IMR-90 (cell line): ENCODE measurements at regions not wholly inside any gene's neighbourhood (a gene's known extent, or its start where the extent isn't known, plus 50 kb on each side); places are given as distances from the start of the nearest gene placed in this dataset.

ENCODE experiments used
- ATAC-seq: fragments of 200-7000 bp; cut with Tn5 transposase; 2 replicates; pipeline ENCODE4 v1.9.1; 2020; ENCODE audit warnings: low read depth, mild to moderate bottlenecking, moderate library complexity
- BruUV-seq: library from RNA; stranded (reverse); fragments of 400-500 nt; replicated peaks from 2 replicates; lab custom pipeline; 2021; lab: Mats Ljungman, UMichigan
- CTCF ChIA-PET: fragments of 300-600 bp; formaldehyde crosslinking; extraction: SDS; loops from one replicate; lab custom pipeline; 2021; ENCODE audit warnings: antibody characterized with exemption; lab: Yijun Ruan, JAX
- POLR2A ChIA-PET: fragments of 300-600 bp; sonication (Branson Sonifier 250); formaldehyde crosslinking; loops from one replicate; lab custom pipeline; 2022; ENCODE audit warnings: antibody characterized with exemption; ENCODE audit not compliant: unreplicated experiment; lab: Charles Lee
- DNase-seq: peaks from one replicate; pipeline ENCODE4 v3.0.0; 2013
- H2AFZ ChIP-seq: replicated peaks from 2 replicates; pipeline ENCODE3; 2013; ENCODE audit warnings: low read length, mild to moderate bottlenecking; ENCODE audit not compliant: poor library complexity
- H2AK5ac ChIP-seq: 2 replicates; pipeline ENCODE4 v1.6.1; 2013; ENCODE audit warnings: low read depth, low read length, inconsistent platforms
- H2AK9ac ChIP-seq: replicated peaks from 2 replicates; pipeline ENCODE3; 2013; ENCODE audit warnings: mild to moderate bottlenecking, low read depth, low read length, moderate library complexity; ENCODE audit not compliant: poor library complexity
- H2BK120ac ChIP-seq: 2 replicates; pipeline ENCODE4 v1.6.1; 2013; ENCODE audit warnings: low read depth, low read length, inconsistent platforms
- H2BK15ac ChIP-seq: 3 replicates; pipeline ENCODE4 v1.6.1; 2013; ENCODE audit warnings: low read depth, low read length, inconsistent platforms
- H2BK20ac ChIP-seq: 2 replicates; pipeline ENCODE4 v1.6.1; 2013; ENCODE audit warnings: low read depth, mild to moderate bottlenecking, inconsistent platforms, low read length, moderate library complexity
- H2BK5ac ChIP-seq: 2 replicates; pipeline ENCODE4 v1.6.1; 2013; ENCODE audit warnings: mild to moderate bottlenecking, low read depth, low read length, inconsistent platforms; ENCODE audit not compliant: poor library complexity, severe bottlenecking
- H3K14ac ChIP-seq: replicated peaks from 2 replicates; pipeline ENCODE4 v1.6.1; 2013; ENCODE audit warnings: low read depth, low read length, inconsistent platforms
- H3K18ac ChIP-seq: 2 replicates; pipeline ENCODE4 v1.6.1; 2013; ENCODE audit warnings: low read depth, low read length, control low read depth
- H3K23ac ChIP-seq: 2 replicates; pipeline ENCODE4 v1.6.1; 2013; ENCODE audit warnings: low read depth, low read length, inconsistent platforms
- H3K27ac ChIP-seq: 2 replicates; pipeline ENCODE4 v1.5.1; 2013; ENCODE audit warnings: mild to moderate bottlenecking, control low read depth, low read length; ENCODE audit not compliant: insufficient read depth
- H3K27me3 ChIP-seq: 2 replicates; pipeline ENCODE4 v1.6.1; 2013; ENCODE audit warnings: low read length; ENCODE audit not compliant: control insufficient read depth, insufficient read depth
- H3K36me3 ChIP-seq: 2 replicates; pipeline ENCODE4 v1.6.1; 2013; ENCODE audit warnings: low read length, mixed read lengths; ENCODE audit not compliant: control insufficient read depth, insufficient read depth
- H3K4ac ChIP-seq: 2 replicates; pipeline ENCODE4 v1.6.1; 2013; ENCODE audit warnings: low read depth, low read length, inconsistent platforms
- H3K4me1 ChIP-seq: 2 replicates; pipeline ENCODE4 v1.6.1; 2013; ENCODE audit warnings: low read length, mixed read lengths; ENCODE audit not compliant: control insufficient read depth, insufficient read depth
- H3K4me2 ChIP-seq: 2 replicates; pipeline ENCODE4 v1.6.1; 2013; ENCODE audit warnings: low read depth, mild to moderate bottlenecking, control low read depth, low read length, moderate library complexity
- H3K4me3 ChIP-seq: 2 replicates; pipeline ENCODE4 v1.5.1; 2013; ENCODE audit warnings: low read depth, mild to moderate bottlenecking, control low read depth, low read length, moderate library complexity; ENCODE audit not compliant: insufficient read depth
- H3K56ac ChIP-seq: 2 replicates; pipeline ENCODE4 v1.6.1; 2013; ENCODE audit warnings: low read length, inconsistent platforms; ENCODE audit not compliant: insufficient read depth; ENCODE audit errors: extremely low read depth
- H3K79me1 ChIP-seq, 2 experiments: 2 replicates each; pipeline ENCODE4 v1.6.1; 2013; ENCODE audit warnings: low read length in 2 of 2, inconsistent platforms in 1 of 2, low read depth in 1 of 2
- H3K9ac ChIP-seq: 2 replicates; pipeline ENCODE4 v1.6.1; 2013; ENCODE audit warnings: low read depth, low read length, control low read depth
- H3K9me1 ChIP-seq: 2 replicates; pipeline ENCODE4 v1.6.1; 2013; ENCODE audit warnings: low read length, inconsistent platforms; ENCODE audit not compliant: insufficient read depth
- H3K9me3 ChIP-seq: 2 replicates; pipeline ENCODE4 v1.6.1; 2013; ENCODE audit warnings: low read length; ENCODE audit not compliant: control insufficient read depth, insufficient read depth
- H4K20me1 ChIP-seq: 2 replicates; pipeline ENCODE4 v1.6.1; 2013; ENCODE audit warnings: low read length, inconsistent platforms; ENCODE audit not compliant: insufficient read depth
- H4K5ac ChIP-seq: 2 replicates; pipeline ENCODE4 v1.6.1; 2013; ENCODE audit warnings: mild to moderate bottlenecking, low read depth, low read length, control low read depth
- H4K8ac ChIP-seq, 2 experiments: 2 replicates each; pipeline ENCODE4 v1.6.1; 2013; ENCODE audit warnings: low read depth in 2 of 2, low read length in 2 of 2, control low read depth in 1 of 2, inconsistent platforms in 1 of 2
- H4K91ac ChIP-seq: 2 replicates; pipeline ENCODE4 v1.6.1; 2013; ENCODE audit warnings: low read depth, low read length, inconsistent platforms; ENCODE audit not compliant: insufficient read depth
- BHLHE40 ChIP-seq: fragments of 150-350 bp; IDR thresholded peaks from 2 replicates; pipeline ENCODE4 v1.6.1; 2016; ENCODE audit warnings: mild to moderate bottlenecking, low read depth, low read length
- CEBPB ChIP-seq: IDR thresholded peaks from 2 replicates; pipeline ENCODE4 v1.6.1; 2012; ENCODE audit warnings: low read depth, low read length, improper control_type of control experiment
- CHD1 ChIP-seq: IDR thresholded peaks from 2 replicates; pipeline ENCODE4 v1.6.1; 2012; ENCODE audit warnings: low read depth, low read length, improper control_type of control experiment
- FOS ChIP-seq: fragments of 150-350 bp; IDR thresholded peaks from 2 replicates; pipeline ENCODE4 v1.6.1; 2016; ENCODE audit warnings: low read depth, low read length
- MAFK ChIP-seq: IDR thresholded peaks from 2 replicates; pipeline ENCODE4 v1.6.1; 2012; ENCODE audit warnings: low read depth, low read length, improper control_type of control experiment
- MAZ ChIP-seq: IDR thresholded peaks from 2 replicates; pipeline ENCODE4 v1.6.1; 2012; ENCODE audit warnings: low read depth, mild to moderate bottlenecking, low read length, improper control_type of control experiment, moderate library complexity, borderline replicate concordance
- MXI1 ChIP-seq: IDR thresholded peaks from 2 replicates; pipeline ENCODE4 v1.6.1; 2012; ENCODE audit warnings: low read depth, mild to moderate bottlenecking, low read length, moderate library complexity, borderline replicate concordance
- NFE2L2 ChIP-seq: fragments of 150-350 bp; IDR thresholded peaks from 2 replicates; pipeline ENCODE4 v1.6.1; 2016; ENCODE audit warnings: low read depth, mild to moderate bottlenecking, low read length
- POLR2A ChIP-seq: IDR thresholded peaks from 2 replicates; pipeline ENCODE4 v1.6.1; 2012; ENCODE audit warnings: mild to moderate bottlenecking, low read depth, low read length
- RAD21 ChIP-seq: IDR thresholded peaks from 2 replicates; pipeline ENCODE4 v1.6.1; 2012; ENCODE audit warnings: low read length, improper control_type of control experiment
- RCOR1 ChIP-seq: IDR thresholded peaks from 2 replicates; pipeline ENCODE4 v1.6.1; 2012; ENCODE audit warnings: mild to moderate bottlenecking, low read length, improper control_type of control experiment; ENCODE audit not compliant: insufficient replicate concordance
- RFX5 ChIP-seq: IDR thresholded peaks from 2 replicates; pipeline ENCODE4 v1.8.0; 2012; ENCODE audit warnings: low read depth, mild to moderate bottlenecking, low read length, moderate library complexity
- SMC3 ChIP-seq: fragments of 150-350 bp; IDR thresholded peaks from 2 replicates; pipeline ENCODE4 v1.6.1; 2016; ENCODE audit warnings: low read depth, mild to moderate bottlenecking, antibody characterized with exemption, low read length, moderate library complexity
- USF2 ChIP-seq: fragments of 150-350 bp; IDR thresholded peaks from 2 replicates; pipeline ENCODE4 v1.6.1; 2017; ENCODE audit warnings: mild to moderate bottlenecking, antibody characterized with exemption, low read length, low read depth
- WGBS, 2 experiments: methylation state at CpG; one replicate each; pipeline versions ENCODE4 v1.1.5 to v1.1.7; 2013; ENCODE audit warnings: missing lambda C conversion rate in 2 of 2; ENCODE audit not compliant: insufficient read length in 1 of 2; ENCODE audit errors: extremely low coverage in 2 of 2; 5-methylcytosine and 5-hydroxymethylcytosine counted together
- dilution Hi-C: fragments of 300-500 bp; cut with HindIII; formaldehyde crosslinking; loops from one replicate; pipeline ENCODE4 v1.14.3; 2018; ENCODE audit warnings: low sequenced_read_pairs; ENCODE audit not compliant: unreplicated experiment
- in situ Hi-C: fragments of 300-500 bp; cut with MboI; formaldehyde crosslinking; loops from 3 replicates; pipeline ENCODE4 v1.14.3; 2019; ENCODE audit warnings: low sequenced_read_pairs, inconsistent platforms, mixed read lengths
- intact Hi-C: fragments of 100-400 bp; cut with micrococcal nuclease; formaldehyde crosslinking; loops from 2 replicates; pipeline ENCODE4 v1.10.0; 2022
- TF ChIP-seq, protein P1 (sequence below): conservative IDR thresholded peaks from 2 replicates; pipeline ENCODE4 v1.5.1; 2012; ENCODE audit warnings: mild to moderate bottlenecking, low read depth, low read length, improper control_type of control experiment
- TF ChIP-seq, protein P2 (sequence below): fragments of 150-350 bp; IDR thresholded peaks from 2 replicates; pipeline ENCODE4 v1.6.1; 2016; ENCODE audit warnings: low read depth, mild to moderate bottlenecking, low read length, moderate library complexity, borderline replicate concordance

DNA sequence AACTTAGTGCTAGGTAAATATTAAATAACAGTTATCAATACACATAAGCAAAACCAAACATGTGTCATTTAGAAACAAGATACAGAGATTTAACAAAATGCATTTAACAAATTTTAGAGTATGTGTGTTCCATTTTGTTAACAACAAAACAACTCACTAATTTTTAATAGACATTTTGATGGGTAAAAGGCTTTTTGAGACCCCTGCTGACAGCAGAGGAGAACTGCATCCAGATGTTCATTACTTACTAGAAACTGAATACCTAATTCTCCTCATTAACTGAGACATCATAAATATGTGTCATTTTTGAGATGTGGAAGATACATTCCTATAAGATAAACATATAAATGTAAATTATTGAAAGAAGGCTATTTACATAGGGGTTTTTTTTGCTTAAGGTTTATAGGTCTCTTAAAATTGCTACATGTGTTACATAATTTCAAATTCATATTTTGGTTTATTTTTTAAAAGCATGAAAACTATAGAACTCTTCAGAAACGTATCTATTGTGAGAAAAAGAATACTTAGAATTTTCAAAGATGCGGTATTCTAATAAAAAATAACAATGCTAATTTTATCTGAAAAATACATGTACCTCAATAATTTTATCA lies 1009.8 kb downstream of the TUSC7 start:
- POLR2A ChIA-PET = no interaction called here

More for the DNA sequence above, 1009.8 kb downstream of the TUSC7 start:
- no peaks in the 10 kb centered on the region for H3K79me1 ChIP-seq
- H3K4ac ChIP-seq = no peak overlapping the region
- dilution Hi-C loops (no loop called here), in situ Hi-C loops (loop anchor here (25.0 kb wide), 3 partner anchors 707 to 932 kb away; no protein-coding TSS in a partner anchor), intact Hi-C loops (loop anchor here (1.0 to 5.0 kb wide), 5 partner anchors 172 to 947 kb away; no protein-coding TSS in a partner anchor)
- no peak overlapping the region for H3K18ac ChIP-seq
- no peak overlapping the region for H3K27ac ChIP-seq
- no peaks in the 10 kb centered on the region for H3K9me1 ChIP-seq
- TF ChIP-seq MAZ = no peak
- TF ChIP-seq POLR2A = no peak
- no peak for TF ChIP-seq BHLHE40
- TF ChIP-seq RFX5 = no peak
- TF ChIP-seq MAFK = no peak
- TF ChIP-seq NFE2L2 = no peak
- peak; percentile 86 for TF ChIP-seq SMC3
- TF ChIP-seq, protein P1, sequence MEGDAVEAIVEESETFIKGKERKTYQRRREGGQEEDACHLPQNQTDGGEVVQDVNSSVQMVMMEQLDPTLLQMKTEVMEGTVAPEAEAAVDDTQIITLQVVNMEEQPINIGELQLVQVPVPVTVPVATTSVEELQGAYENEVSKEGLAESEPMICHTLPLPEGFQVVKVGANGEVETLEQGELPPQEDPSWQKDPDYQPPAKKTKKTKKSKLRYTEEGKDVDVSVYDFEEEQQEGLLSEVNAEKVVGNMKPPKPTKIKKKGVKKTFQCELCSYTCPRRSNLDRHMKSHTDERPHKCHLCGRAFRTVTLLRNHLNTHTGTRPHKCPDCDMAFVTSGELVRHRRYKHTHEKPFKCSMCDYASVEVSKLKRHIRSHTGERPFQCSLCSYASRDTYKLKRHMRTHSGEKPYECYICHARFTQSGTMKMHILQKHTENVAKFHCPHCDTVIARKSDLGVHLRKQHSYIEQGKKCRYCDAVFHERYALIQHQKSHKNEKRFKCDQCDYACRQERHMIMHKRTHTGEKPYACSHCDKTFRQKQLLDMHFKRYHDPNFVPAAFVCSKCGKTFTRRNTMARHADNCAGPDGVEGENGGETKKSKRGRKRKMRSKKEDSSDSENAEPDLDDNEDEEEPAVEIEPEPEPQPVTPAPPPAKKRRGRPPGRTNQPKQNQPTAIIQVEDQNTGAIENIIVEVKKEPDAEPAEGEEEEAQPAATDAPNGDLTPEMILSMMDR = peak; percentile 72
- TF ChIP-seq CHD1 = no peak
- no peak for TF ChIP-seq CEBPB
- TF ChIP-seq, protein P2, sequence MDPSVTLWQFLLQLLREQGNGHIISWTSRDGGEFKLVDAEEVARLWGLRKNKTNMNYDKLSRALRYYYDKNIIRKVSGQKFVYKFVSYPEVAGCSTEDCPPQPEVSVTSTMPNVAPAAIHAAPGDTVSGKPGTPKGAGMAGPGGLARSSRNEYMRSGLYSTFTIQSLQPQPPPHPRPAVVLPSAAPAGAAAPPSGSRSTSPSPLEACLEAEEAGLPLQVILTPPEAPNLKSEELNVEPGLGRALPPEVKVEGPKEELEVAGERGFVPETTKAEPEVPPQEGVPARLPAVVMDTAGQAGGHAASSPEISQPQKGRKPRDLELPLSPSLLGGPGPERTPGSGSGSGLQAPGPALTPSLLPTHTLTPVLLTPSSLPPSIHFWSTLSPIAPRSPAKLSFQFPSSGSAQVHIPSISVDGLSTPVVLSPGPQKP = no peak
- no peak for TF ChIP-seq FOS
- no peak for TF ChIP-seq USF2
- TF ChIP-seq MXI1 = no peak
- TF ChIP-seq RAD21 = peak; percentile 75
- TF ChIP-seq RCOR1 = no peak
- H2BK20ac ChIP-seq = no peak overlapping the region
- no peak overlapping the region for H3K4me2 ChIP-seq
- no peaks in the 10 kb centered on the region for H4K20me1 ChIP-seq
- no peak overlapping the region for H2BK5ac ChIP-seq
- H3K23ac ChIP-seq = no peak overlapping the region
- peak; percentile 40 for DNase-seq
- no peak overlapping the region for H2AFZ ChIP-seq
- H3K9me3 ChIP-seq = no peaks in the 10 kb centered on the region
- no peak overlapping the region for H4K5ac ChIP-seq
- H3K9ac ChIP-seq = no peak overlapping the region
- no peak overlapping the region for H3K14ac ChIP-seq
- no TSS peak for BruUV-seq
- H3K27me3 ChIP-seq = no peaks in the 10 kb centered on the region
- peak; percentile 62 for ATAC-seq
- H2AK9ac ChIP-seq = no peak overlapping the region
- H3K56ac ChIP-seq = no peak overlapping the region
- WGBS, 2 experiments = no CpG with 5 or more reads among the region's 2 CpGs
- H2AK5ac ChIP-seq = no peak overlapping the region
- H4K8ac ChIP-seq = no peak overlapping the region
- no peak overlapping the region for H2BK120ac ChIP-seq
- H3K4me3 ChIP-seq = no peak overlapping the region
- H2BK15ac ChIP-seq = no peak overlapping the region
- CTCF ChIA-PET = no interaction called here
- no peak overlapping the region for H4K91ac ChIP-seq
- H3K4me1 ChIP-seq = no peaks in the 10 kb centered on the region
- H3K36me3 ChIP-seq = no peaks in the 10 kb centered on the region
